ENCODE measurements at regions not wholly inside any gene's neighbourhood (a gene's known extent, or its start where the extent isn't known, plus 50 kb on each side); places are given as distances from the start of the nearest gene placed in this dataset.

DNA sequence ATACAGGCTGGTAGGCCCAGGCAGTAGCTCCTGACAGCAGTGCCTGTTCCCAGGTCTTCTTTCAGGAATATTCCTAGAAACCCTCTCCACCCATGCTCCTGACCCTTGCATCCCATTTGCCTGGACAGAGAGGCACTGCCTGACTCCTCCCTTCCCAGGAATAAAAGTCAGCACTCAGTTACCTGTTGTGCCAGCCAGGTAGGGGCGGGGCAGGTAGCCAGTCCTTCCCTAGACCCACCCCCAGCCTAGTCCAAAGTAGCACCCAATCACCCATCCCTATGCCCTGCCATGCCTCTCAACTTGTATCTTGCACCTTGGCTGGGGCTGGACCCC, 129.9 kb downstream of the MRPL14 start:
- TF ChIP-seq, protein P1, sequence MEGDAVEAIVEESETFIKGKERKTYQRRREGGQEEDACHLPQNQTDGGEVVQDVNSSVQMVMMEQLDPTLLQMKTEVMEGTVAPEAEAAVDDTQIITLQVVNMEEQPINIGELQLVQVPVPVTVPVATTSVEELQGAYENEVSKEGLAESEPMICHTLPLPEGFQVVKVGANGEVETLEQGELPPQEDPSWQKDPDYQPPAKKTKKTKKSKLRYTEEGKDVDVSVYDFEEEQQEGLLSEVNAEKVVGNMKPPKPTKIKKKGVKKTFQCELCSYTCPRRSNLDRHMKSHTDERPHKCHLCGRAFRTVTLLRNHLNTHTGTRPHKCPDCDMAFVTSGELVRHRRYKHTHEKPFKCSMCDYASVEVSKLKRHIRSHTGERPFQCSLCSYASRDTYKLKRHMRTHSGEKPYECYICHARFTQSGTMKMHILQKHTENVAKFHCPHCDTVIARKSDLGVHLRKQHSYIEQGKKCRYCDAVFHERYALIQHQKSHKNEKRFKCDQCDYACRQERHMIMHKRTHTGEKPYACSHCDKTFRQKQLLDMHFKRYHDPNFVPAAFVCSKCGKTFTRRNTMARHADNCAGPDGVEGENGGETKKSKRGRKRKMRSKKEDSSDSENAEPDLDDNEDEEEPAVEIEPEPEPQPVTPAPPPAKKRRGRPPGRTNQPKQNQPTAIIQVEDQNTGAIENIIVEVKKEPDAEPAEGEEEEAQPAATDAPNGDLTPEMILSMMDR (conservative IDR thresholded peaks at IDR 0.05; ENCODE audit: low read depth, low read length), result no peak
- TF ChIP-seq EZH2 (IDR thresholded peaks at IDR 0.05; ENCODE audit: low read length, unreplicated experiment), result no peak
- no peak for TF ChIP-seq EZH2phosphoT487 (IDR thresholded peaks at IDR 0.05; ENCODE audit: borderline replicate concordance, low read length)
